Muscle layer of duodenum (tissue), 2 donors: ENCODE measurements at regions not wholly inside any gene's neighbourhood (a gene's known extent, or its start where the extent isn't known, plus 50 kb on each side); places are given as distances from the start of the nearest gene placed in this dataset.

Source experiments
- H3K27ac ChIP-seq: one replicate; pipeline ENCODE4 v1.7.0; 2013; ENCODE audit warnings: mild to moderate bottlenecking, low read length
- H3K27me3 ChIP-seq: one replicate; pipeline ENCODE4 v1.7.0; 2013; ENCODE audit warnings: low read depth, mild to moderate bottlenecking, control low read depth, low read length
- H3K36me3 ChIP-seq, 2 donors: one replicate each; pipeline ENCODE4 v1.7.0; 2013; ENCODE audit warnings: low read length in 2 of 2, control low read depth in 1 of 2, mild to moderate bottlenecking in 1 of 2; ENCODE audit not compliant: insufficient read depth in 2 of 2, control insufficient read depth in 1 of 2
- H3K4me1 ChIP-seq, 2 donors: one replicate each; pipeline ENCODE4 v1.7.0; 2013; ENCODE audit warnings: low read length in 2 of 2, mild to moderate bottlenecking in 2 of 2, control low read depth in 1 of 2, moderate library complexity in 1 of 2; ENCODE audit not compliant: insufficient read depth in 2 of 2, control insufficient read depth in 1 of 2
- H3K4me3 ChIP-seq, 2 donors: one replicate each; pipeline ENCODE4 v1.7.0; 2013; ENCODE audit warnings: low read length in 2 of 2, low read depth in 1 of 2, mild to moderate bottlenecking in 1 of 2
- H3K9me3 ChIP-seq, 2 donors: one replicate each; pipeline ENCODE4 v1.7.0; 2013; ENCODE audit warnings: low read length in 2 of 2, control low read depth in 1 of 2, mild to moderate bottlenecking in 1 of 2; ENCODE audit not compliant: control insufficient read depth in 1 of 2
- donor health status: healthy.

DNA sequence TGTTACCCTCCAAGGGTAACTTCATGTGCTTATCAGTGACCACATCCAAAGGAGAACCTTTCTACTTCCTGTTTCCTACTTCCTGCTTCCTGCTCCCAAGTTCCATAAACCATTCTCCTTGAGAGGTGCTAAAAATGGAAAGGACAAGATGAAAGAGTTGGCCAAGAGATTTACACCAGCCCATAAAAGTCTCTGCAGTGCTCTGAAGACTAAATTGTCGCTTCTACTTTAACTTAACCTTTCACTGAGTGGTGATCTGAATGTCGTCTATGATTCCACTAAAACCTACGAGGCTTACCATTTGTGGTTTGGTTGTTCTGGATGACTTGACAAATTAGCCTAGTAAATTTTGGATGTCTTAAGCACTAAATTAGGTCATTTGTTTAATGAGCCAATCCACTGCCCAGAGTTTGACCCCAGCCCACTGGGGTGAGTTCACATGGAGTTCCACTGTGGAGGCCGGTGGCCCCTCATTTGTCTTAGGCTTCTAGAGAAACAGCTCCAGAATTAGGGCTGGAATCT, 333.1 kb downstream of the FOXL1 start:
- no peak overlapping the region for H3K4me3 ChIP-seq
- H3K4me1 ChIP-seq, result no peaks in the 10 kb centered on the region
- H3K36me3 ChIP-seq, result no peaks in the 10 kb centered on the region
- no peak overlapping the region for H3K27ac ChIP-seq
- H3K27me3 ChIP-seq, result no peaks in the 10 kb centered on the region
- no peaks in the 10 kb centered on the region for H3K9me3 ChIP-seq

DNA sequence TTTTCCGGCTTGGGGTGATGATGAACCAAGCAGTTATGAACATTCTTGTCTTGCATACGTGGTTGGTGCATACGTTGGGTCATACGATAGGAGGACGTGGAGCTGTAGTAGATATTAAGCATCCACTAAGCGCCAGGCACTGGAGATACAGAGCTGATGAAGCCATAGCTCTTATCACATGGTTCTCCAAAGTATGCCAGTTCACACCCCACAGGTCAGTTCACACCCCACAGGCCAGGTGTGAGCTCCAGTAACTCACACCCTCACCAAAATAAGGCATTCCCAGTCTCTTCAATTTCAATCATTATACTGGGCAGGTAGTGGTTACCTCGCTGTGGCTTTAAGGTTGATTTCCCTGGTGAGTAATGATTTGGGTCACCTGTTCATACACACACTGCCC, 335.5 kb downstream of the FOXL1 start:
- no peaks in the 10 kb centered on the region for H3K9me3 ChIP-seq
- H3K27ac ChIP-seq, result no peak overlapping the region
- H3K36me3 ChIP-seq, result no peaks in the 10 kb centered on the region
- H3K27me3 ChIP-seq, result no peaks in the 10 kb centered on the region
- no peaks in the 10 kb centered on the region for H3K4me1 ChIP-seq
- H3K4me3 ChIP-seq, result no peak overlapping the region

DNA sequence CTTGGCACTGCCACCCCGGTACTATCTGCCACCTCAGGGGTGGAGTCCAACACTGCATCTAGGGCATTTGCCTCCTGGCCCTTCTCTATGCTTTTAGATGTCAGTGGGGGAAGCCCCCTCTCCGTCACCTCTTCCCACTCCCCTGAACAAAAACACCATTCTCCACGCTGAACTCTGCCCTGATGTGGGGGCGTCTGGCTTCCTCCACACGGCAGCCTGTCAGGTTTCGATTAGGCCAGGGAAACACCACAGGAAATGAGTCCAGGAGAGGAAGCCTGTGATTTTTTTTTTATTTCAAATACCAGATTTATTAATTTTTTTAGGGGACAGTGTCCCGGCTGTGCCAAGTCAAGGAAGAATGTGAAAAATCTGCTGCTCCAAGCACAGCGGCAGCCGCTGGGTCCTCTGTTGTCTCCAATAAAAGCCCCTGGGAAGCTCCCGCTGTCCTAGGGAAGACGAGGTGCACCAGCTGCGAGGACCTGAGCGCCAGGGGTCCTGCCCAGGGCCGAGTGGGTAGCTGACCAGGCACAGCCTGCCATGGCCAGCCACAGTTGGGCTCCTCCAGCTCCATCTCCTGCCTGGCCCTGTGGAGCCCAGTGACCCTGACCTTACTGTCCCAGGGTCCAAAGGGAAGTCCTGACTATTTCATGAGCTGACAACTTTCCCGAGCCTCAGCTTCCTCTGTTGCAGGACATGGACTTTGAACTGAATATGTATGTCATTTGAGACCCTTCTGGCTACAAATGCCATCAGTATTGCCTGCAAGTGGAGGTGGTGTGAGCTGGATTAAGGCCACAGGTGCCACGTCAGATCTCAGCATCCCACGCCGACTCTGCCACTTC, 336.7 kb downstream of the FOXL1 start:
- Histone ChIP-seq H3K27me3 (no peaks in the 10 kb centered on the region), H3K36me3 (no peaks in the 10 kb centered on the region), H3K27ac (no peak overlapping the region), H3K4me1 (no peaks in the 10 kb centered on the region), H3K9me3 (peaks cover 0 to 4% of the 10 kb centered on the region in 2 donors), H3K4me3 (no peak overlapping the region)

DNA sequence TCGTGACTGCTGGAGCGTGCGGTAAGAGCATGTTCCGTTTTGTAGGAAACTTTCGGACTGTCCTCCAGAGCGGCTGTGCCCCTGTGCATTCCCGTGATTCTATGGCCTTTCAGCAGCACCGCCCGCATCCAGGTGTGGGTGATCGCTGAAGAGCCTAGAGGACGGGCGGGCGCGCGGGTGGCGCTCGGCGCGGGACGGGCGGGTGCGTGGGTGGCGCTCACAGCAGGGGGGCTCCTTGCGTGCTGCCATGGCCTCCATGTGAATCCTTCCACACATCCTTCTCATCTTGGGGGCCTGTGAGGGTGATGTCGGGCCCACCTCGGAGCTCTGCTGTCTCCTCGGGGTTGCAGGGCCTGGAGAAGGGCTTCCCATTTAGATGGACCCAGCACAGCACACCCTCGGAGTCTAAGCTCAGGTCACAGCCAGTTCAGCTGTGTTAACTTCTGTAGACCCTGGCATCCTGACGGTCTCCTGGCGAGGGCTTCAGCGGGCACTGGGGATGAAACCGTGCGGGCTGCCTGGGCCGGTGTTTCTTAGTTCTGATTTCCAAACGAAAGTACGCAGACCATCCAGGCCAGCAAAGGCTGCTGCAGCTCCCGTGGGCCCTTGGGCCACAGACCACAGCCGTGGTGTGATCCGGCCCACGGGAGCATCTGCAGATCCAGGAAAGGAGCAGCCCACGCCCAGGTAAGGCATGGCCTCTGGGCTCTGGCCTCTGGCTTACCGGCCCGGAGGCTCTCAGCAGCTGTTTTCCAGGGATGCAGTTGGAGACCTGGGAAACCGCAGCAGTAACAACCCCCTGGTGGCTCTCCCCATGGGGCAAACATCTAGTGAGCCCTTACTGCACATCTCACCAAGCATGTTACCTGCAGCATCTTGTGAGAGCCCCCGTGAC, 339.4 kb downstream of the FOXL1 start:
- Histone ChIP-seq H3K9me3 (peaks cover 0 to 24% of the 10 kb centered on the region in 2 donors), H3K4me1 (no peaks in the 10 kb centered on the region), H3K27ac (no peak overlapping the region), H3K36me3 (no peaks in the 10 kb centered on the region), H3K27me3 (peaks cover 4% of the 10 kb centered on the region), H3K4me3 (no peak overlapping the region)

DNA sequence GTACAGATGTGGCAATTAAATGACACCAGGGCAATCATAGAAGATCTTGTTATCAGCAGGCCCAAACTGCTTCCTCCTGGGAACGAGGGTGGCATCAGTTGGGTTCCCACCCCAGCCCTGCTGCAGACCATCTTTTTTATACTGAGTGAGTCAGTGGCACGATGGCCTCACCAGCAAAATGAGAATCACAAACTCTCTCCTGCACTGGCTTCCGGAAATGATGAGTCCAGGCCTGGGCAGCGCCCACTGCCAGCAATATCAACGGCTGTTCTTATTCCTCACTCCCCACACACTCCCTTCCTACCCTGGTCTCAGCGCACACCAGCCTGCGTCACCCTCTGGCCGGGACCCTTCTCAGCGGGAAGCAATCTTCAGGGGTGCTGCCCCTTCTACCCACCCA, 340.3 kb downstream of the FOXL1 start:
- H3K27ac ChIP-seq, result no peak overlapping the region
- no peak overlapping the region for H3K4me3 ChIP-seq
- H3K27me3 ChIP-seq, result peaks cover 4% of the 10 kb centered on the region
- peaks cover 0 to 24% of the 10 kb centered on the region in 2 donors for H3K9me3 ChIP-seq
- no peaks in the 10 kb centered on the region for H3K4me1 ChIP-seq
- no peaks in the 10 kb centered on the region for H3K36me3 ChIP-seq

DNA sequence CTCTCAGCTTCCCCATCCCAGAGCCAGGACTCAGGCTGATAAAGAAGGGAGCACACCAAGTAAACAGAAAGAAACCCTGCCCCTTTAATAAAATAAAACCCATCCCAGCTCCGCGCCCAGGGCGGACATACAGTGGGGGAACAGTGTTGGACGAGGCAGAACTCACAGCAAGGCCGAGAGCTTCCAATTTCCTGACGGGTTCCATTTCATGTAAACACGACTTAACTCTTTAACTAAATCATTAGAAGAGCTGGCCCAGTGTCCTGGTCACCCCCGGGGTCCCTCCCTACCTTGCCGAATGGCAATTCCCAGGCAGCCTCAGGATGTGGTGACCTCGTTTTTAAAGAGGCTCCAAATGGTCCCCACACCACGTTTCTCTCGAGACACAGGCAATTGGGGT, 340.7 kb downstream of the FOXL1 start:
- peaks cover 0 to 24% of the 10 kb centered on the region in 2 donors for H3K9me3 ChIP-seq
- no peaks in the 10 kb centered on the region for H3K36me3 ChIP-seq
- no peak overlapping the region for H3K27ac ChIP-seq
- no peaks in the 10 kb centered on the region for H3K4me1 ChIP-seq
- H3K4me3 ChIP-seq, result no peak overlapping the region
- peaks cover 4% of the 10 kb centered on the region for H3K27me3 ChIP-seq

DNA sequence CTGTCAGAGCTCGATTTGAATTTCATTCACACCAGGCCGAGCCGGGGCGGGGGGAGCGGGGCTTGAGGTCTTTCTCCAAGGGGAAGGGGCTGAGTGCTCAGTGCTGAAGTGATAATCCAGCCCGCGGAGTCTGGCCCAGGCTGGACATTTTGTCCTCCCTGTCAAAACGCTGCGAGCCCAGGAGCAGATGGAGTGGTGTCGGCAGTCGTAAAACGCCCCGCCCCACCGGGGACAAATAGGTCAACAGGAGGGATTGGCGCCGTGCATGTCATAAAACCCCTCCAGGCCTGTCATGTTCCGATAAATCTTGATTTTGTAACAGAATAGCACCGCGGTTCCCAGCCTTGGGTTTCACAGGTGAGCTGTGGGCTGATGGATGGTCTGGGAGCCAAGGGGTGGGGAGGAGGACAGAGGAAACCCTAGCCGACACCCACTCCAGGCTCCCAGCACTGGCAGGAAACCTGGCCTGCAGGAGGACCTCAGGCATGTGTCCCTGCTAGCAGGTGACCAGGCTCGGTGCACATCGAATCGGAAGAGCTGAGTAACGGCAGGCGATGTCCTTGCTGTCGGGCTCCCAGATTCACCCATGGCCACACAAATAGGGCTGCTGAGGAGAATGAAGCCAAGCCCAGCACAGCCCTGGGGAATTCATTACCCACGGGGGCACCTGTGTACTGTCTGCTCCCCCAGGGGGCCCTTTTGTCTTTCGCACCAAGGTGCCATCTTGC, 341.4 kb downstream of the FOXL1 start:
- H3K27ac ChIP-seq, result no peak overlapping the region
- peaks cover 11% of the 10 kb centered on the region for H3K27me3 ChIP-seq
- no peaks in the 10 kb centered on the region for H3K4me1 ChIP-seq
- peaks cover 0 to 24% of the 10 kb centered on the region in 2 donors for H3K9me3 ChIP-seq
- H3K4me3 ChIP-seq, result no peak overlapping the region
- H3K36me3 ChIP-seq, result no peaks in the 10 kb centered on the region

DNA sequence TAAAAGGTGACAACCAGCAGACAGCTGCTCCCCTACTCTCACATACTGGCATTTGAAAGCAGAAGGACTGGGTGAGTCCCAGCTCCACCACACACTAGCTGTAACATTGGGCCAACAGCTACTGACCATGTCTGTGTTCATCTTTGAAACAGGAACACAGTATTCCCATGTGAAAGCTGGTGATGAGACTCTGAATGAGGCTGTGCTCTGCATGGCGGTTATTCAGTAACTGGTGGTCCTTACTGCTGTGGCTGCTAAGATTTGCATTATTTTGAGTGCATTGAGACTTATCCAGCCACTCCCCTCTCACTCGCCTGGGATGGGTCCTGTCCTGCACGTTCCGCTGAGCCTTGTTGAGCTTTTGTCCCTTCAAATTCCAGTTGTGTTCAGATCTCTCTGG, 342.9 kb downstream of the FOXL1 start:
- Histone ChIP-seq H3K4me1 (no peaks in the 10 kb centered on the region), H3K9me3 (peaks cover 0 to 24% of the 10 kb centered on the region in 2 donors), H3K4me3 (no peak overlapping the region), H3K36me3 (no peaks in the 10 kb centered on the region), H3K27me3 (peaks cover 18% of the 10 kb centered on the region), H3K27ac (no peak overlapping the region)

DNA sequence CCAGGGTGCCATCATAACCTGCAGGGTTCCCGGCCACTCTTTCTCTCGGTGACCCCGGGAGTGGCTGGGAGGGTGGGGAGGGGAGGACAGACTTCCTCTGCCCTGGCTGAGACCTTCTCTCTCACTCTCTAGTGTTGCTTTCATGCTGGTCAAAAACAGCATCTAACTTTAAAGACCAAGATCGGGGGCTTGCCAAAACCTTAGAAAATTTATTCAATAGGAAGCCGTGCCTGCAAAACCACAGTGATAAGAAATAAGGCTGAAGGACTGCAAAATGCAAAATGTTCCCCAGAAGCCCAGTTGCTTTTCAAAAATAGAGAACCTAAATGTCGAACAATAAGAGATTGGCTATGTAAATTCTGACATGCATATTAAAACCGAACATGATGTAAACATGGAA, 344.0 kb downstream of the FOXL1 start:
- peaks cover 18% of the 10 kb centered on the region for H3K27me3 ChIP-seq
- no peak overlapping the region for H3K27ac ChIP-seq
- H3K36me3 ChIP-seq, result no peaks in the 10 kb centered on the region
- H3K9me3 ChIP-seq, result peaks cover 0 to 24% of the 10 kb centered on the region in 2 donors
- H3K4me3 ChIP-seq, result no peak overlapping the region
- H3K4me1 ChIP-seq, result no peaks in the 10 kb centered on the region

DNA sequence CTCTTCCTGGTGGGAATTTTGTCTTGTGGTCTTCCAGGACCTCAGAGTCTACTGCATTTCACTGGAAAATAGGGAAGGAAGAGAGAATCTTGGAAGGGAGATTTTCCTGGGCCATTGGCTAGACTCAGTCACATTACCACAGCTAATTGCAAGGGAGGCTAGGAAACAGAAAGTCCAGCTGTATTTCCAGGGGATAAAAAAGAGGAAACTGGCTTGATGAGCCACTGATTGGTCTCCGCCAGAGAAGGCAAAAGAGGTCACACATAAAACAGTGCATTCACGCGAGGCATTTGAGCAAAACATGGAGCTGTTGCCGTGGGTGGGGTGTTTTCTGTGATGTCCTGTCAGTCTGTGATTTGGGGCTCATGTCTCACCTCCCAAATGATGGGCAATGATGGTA, 345.3 kb downstream of the FOXL1 start:
- Histone ChIP-seq H3K27ac (no peak overlapping the region), H3K4me1 (no peaks in the 10 kb centered on the region), H3K9me3 (peaks cover 0 to 24% of the 10 kb centered on the region in 2 donors), H3K36me3 (no peaks in the 10 kb centered on the region), H3K27me3 (peaks cover 24% of the 10 kb centered on the region), H3K4me3 (no peak overlapping the region)

DNA sequence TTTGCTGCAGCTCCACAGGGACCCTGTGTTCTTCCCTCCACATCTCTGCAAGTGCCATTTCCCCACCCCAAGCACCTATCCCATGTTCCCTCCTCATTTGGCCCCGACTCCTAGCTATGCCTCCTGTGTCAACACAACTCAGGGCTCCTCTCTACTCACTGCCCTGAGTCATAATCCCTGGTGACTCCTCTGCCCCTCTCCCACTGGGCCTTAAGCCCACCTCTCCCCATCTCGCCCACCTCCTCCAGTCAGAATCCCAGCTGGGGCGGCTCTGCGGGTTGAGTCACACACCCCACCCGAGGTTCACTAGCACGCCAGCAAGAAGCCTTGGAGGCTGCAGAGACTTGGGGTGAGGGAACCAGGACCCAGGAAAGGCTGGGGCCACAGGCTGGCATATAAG, 346.2 kb downstream of the FOXL1 start:
- Histone ChIP-seq H3K4me3 (no peak overlapping the region), H3K4me1 (no peaks in the 10 kb centered on the region), H3K9me3 (peaks cover 0 to 24% of the 10 kb centered on the region in 2 donors), H3K27ac (no peak overlapping the region), H3K27me3 (peaks cover 31% of the 10 kb centered on the region), H3K36me3 (no peaks in the 10 kb centered on the region)
